A673 (cell line): ENCODE measurements at regions not wholly inside any gene's neighbourhood (a gene's known extent, or its start where the extent isn't known, plus 50 kb on each side); places are given as distances from the start of the nearest gene placed in this dataset.

Experiments
- BruUV-seq: library from RNA; stranded (reverse); fragments of 400-500 nt; replicated peaks from 2 replicates; lab custom pipeline; 2021; lab: Mats Ljungman, UMichigan
- CTCF ChIA-PET: fragments of 300-600 bp; sonication (Branson Sonifier 250); formaldehyde crosslinking; loops from one replicate; lab custom pipeline; 2022; ENCODE audit warnings: antibody characterized with exemption; lab: Charles Lee
- POLR2A ChIA-PET: fragments of 300-600 bp; sonication (Branson Sonifier 250); formaldehyde crosslinking; loops from one replicate; lab custom pipeline; 2022; ENCODE audit warnings: antibody characterized with exemption; ENCODE audit not compliant: low non-redundant PET; lab: Charles Lee
- DNase-seq: peaks from one replicate; pipeline ENCODE4 v3.0.0-alpha.2; 2015; ENCODE audit warnings: low spot score
- H3K27ac ChIP-seq: fragments of 200-600 bp; sonication (generic); 2 replicates; pipeline ENCODE4 v1.5.1; 2016; ENCODE audit warnings: mixed run types, low read depth, mild to moderate bottlenecking, mixed read lengths, antibody characterized with exemption, low read length; ENCODE audit not compliant: poor library complexity, severe bottlenecking
- H3K27me3 ChIP-seq: fragments of 200-600 bp; sonication (generic); replicated peaks from 2 replicates; pipeline ENCODE4 v1.6.1; 2017; ENCODE audit warnings: mixed run types, low read depth, mild to moderate bottlenecking, mixed read lengths, antibody characterized with exemption, low read length; ENCODE audit not compliant: insufficient read depth, poor library complexity
- H3K36me3 ChIP-seq: fragments of 200-600 bp; sonication (generic); 2 replicates; pipeline ENCODE4 v1.6.1; 2016; ENCODE audit warnings: mixed run types, mild to moderate bottlenecking, mixed read lengths, antibody characterized with exemption, low read length; ENCODE audit not compliant: insufficient read depth, poor library complexity, severe bottlenecking
- H3K4me1 ChIP-seq: fragments of 200-600 bp; sonication (generic); 2 replicates; pipeline ENCODE4 v1.6.1; 2017; ENCODE audit warnings: mixed run types, mild to moderate bottlenecking, mixed read lengths, antibody characterized with exemption, low read length; ENCODE audit not compliant: insufficient read depth, poor library complexity, severe bottlenecking
- H3K4me3 ChIP-seq: fragments of 200-600 bp; sonication (generic); 2 replicates; pipeline ENCODE4 v1.5.1; 2016; ENCODE audit warnings: low read depth, mixed run types, mild to moderate bottlenecking, mixed read lengths, low read length; ENCODE audit not compliant: poor library complexity, severe bottlenecking
- H3K9me3 ChIP-seq: fragments of 200-600 bp; sonication (generic); 2 replicates; pipeline ENCODE4 v1.6.1; 2016; ENCODE audit warnings: mixed run types, low read depth, mild to moderate bottlenecking, mixed read lengths, antibody characterized with exemption, low read length; ENCODE audit not compliant: poor library complexity, severe bottlenecking
- CTCF ChIP-seq: fragments of 300-800, 200-600 bp; sonication (generic); conservative IDR thresholded peaks from 2 replicates; pipeline ENCODE4 v1.5.1; 2017; ENCODE audit warnings: low read depth, mild to moderate bottlenecking, antibody characterized with exemption, low read length, moderate library complexity, mixed read lengths
- EZH2 ChIP-seq: fragments of 200-600 bp; sonication (generic); IDR thresholded peaks from 2 replicates; pipeline ENCODE4 v1.6.1; 2017; ENCODE audit warnings: borderline replicate concordance, low read depth, mild to moderate bottlenecking, mixed read lengths, antibody characterized with exemption, low read length; ENCODE audit not compliant: poor library complexity, severe bottlenecking
- intact Hi-C: fragments of 100-400 bp; cut with micrococcal nuclease; formaldehyde crosslinking; loops from one replicate; pipeline ENCODE4 v1.10.0; 2022; ENCODE audit not compliant: unreplicated experiment

DNA sequence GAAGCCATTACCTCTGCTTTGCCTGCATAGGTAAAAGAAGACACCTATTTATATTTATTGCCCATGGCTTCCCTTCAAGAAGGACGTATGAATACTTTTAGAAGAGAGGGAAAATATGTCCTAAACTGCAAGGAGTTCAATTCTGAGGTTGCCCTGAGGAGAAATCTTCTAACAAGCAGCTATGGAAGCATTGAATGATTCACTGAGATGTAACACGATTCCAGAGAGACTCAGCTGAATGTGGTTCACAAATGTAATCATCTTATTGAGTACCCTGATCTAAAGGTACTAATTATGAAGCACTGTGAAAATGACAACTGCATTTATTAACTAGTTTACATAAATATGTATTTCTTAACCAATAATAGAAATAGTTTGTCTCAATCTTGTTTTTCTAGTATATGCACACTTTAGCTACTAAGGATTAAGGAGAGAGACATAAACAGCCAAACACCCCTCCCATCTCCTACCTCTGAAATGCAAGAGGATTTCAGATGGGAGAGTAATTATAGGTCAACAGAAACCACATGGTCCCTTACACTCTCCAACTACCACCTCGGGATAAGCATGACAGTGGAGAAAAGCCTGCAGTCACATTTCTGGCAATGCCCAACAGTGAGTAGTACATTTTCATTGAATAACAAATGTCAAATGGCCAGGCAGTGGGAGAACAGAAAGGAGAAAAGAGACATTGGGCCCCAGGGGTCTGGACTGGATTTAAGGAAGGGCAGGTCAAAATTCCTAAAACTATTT, 506.2 kb upstream of the IL12A start:
- Histone ChIP-seq H3K36me3 (no peaks in the 10 kb centered on the region), H3K27ac (no peak overlapping the region), H3K4me3 (no peak overlapping the region), H3K9me3 (peaks cover 5% of the 10 kb centered on the region), H3K27me3 (peaks cover 40% of the 10 kb centered on the region), H3K4me1 (no peaks in the 10 kb centered on the region)
- TF ChIP-seq CTCF (no peak), EZH2 (no peak)
- intact Hi-C loops, result no loop called here
- BruUV-seq, result no TSS peak
- no peak for DNase-seq
- POLR2A ChIA-PET, result no interaction called here
- CTCF ChIA-PET, result no interaction called here

GRCh38 chr3:159482994-159483367, 505.7 kb upstream of the IL12A start:
- Histone ChIP-seq H3K36me3 (no peaks in the 10 kb centered on the region), H3K27ac (no peak overlapping the region), H3K27me3 (peaks cover 40% of the 10 kb centered on the region), H3K4me1 (no peaks in the 10 kb centered on the region), H3K4me3 (no peak overlapping the region), H3K9me3 (peaks cover 5% of the 10 kb centered on the region)
- BruUV-seq, result no TSS peak
- ChIA-PET POLR2A (no interaction called here), CTCF (no interaction called here)
- intact Hi-C loops, result no loop called here
- no peak for DNase-seq
- no peak for TF ChIP-seq CTCF
- no peak for TF ChIP-seq EZH2

DNA sequence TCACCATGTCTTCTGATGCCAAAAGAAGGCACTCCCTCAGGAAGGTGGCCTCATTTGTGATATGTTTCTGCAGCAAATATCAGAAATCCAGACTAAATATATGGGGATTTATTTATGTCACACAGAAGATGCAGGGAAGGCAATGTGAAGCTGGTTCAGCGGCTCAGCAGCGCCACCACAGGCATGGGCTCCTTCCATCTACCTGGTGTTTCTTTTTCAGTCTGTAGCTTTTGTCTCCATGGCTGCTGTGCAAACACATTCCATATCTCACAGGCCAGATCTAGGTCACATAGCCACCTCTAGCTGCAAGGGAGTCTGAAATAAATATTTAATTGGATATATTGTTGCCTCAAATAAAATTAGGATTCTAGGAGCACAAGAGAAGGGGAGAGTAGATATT, 502.1 kb upstream of the IL12A start:
- Histone ChIP-seq H3K27ac (no peak overlapping the region), H3K4me3 (no peak overlapping the region), H3K27me3 (peaks cover 36% of the 10 kb centered on the region), H3K4me1 (no peaks in the 10 kb centered on the region), H3K36me3 (no peaks in the 10 kb centered on the region), H3K9me3 (no peaks in the 10 kb centered on the region)
- TF ChIP-seq EZH2 (no peak), CTCF (0 out of 2 replicates have a peak, but pooled peaks have one; percentile 33)
- POLR2A ChIA-PET, result no interaction called here
- CTCF ChIA-PET, result no interaction called here
- BruUV-seq, result no TSS peak
- no peak for DNase-seq
- intact Hi-C loops, result no loop called here
